ENCODE measurements at regions not wholly inside any gene's neighbourhood (a gene's known extent, or its start where the extent isn't known, plus 50 kb on each side); places are given as distances from the start of the nearest gene placed in this dataset.
A peak's percentile ranks its signal among the peaks of the same experiment; 100 is the strongest.

GRCh38 chr4:123455360-123455759 lies 58.8 kb downstream of the SPRY1 start:
- no peak for DNase-seq

- DNase-seq, result no peak
Measured at GRCh38 chr4:123462007-123462406, 65.4 kb downstream of the SPRY1 start.

- no peak for DNase-seq
Measured at GRCh38 chr4:123463869-123464268, 67.3 kb downstream of the SPRY1 start.

GRCh38 chr4:123465416-123465815 lies 68.8 kb downstream of the SPRY1 start:
- DNase-seq, result no peak

- DNase-seq, result no peak
Measured at GRCh38 chr4:123466080-123466785, 69.6 kb downstream of the SPRY1 start.

GRCh38 chr4:123468479-123469031 lies 72.0 kb downstream of the SPRY1 start:
- DNase-seq, result no peak

GRCh38 chr4:123469245-123469644 lies 72.7 kb downstream of the SPRY1 start:
- no peak for DNase-seq

GRCh38 chr4:123469696-123470095 lies 73.1 kb downstream of the SPRY1 start:
- DNase-seq, result no peak

- no peak for DNase-seq
Measured at GRCh38 chr4:123470640-123471039, 74.0 kb downstream of the SPRY1 start.

GRCh38 chr4:123471655-123472369 lies 75.2 kb downstream of the SPRY1 start:
- no peak for DNase-seq

- DNase-seq, result no peak
Measured at GRCh38 chr4:123474817-123475216, 78.2 kb downstream of the SPRY1 start.

- no peak for DNase-seq
Measured at GRCh38 chr4:123476089-123476488, 79.5 kb downstream of the SPRY1 start.

GRCh38 chr4:123477711-123478209 lies 81.2 kb downstream of the SPRY1 start:
- peak; percentile 58 to 64 for DNase-seq

- no peak for DNase-seq
Measured at GRCh38 chr4:123478859-123479345, 82.3 kb downstream of the SPRY1 start.

GRCh38 chr4:123479944-123480343 lies 83.3 kb downstream of the SPRY1 start:
- no peak for DNase-seq

- no peak for DNase-seq
Measured at GRCh38 chr4:123480706-123481418, 84.3 kb downstream of the SPRY1 start.

GRCh38 chr4:123481717-123482116 lies 85.1 kb downstream of the SPRY1 start:
- no peak for DNase-seq

GRCh38 chr4:123484291-123484926 lies 87.8 kb downstream of the SPRY1 start:
- DNase-seq, result no peak

- no peak for DNase-seq
Measured at GRCh38 chr4:123485601-123486000, 89.0 kb downstream of the SPRY1 start.

GRCh38 chr4:123488916-123489315 lies 92.3 kb downstream of the SPRY1 start:
- DNase-seq, result no peak

- no peak for DNase-seq
Measured at GRCh38 chr4:123495530-123495929, 98.9 kb downstream of the SPRY1 start.

- no peak for DNase-seq
Measured at GRCh38 chr4:123496421-123496820, 99.8 kb downstream of the SPRY1 start.

- no peak for DNase-seq
Measured at GRCh38 chr4:123497340-123497739, 100.7 kb downstream of the SPRY1 start.
